ENCODE measurements at regions not wholly inside any gene's neighbourhood (a gene's known extent, or its start where the extent isn't known, plus 50 kb on each side); places are given as distances from the start of the nearest gene placed in this dataset.
"Not testable (repeated sequence)": the region's sequence is repeated elsewhere in the genome, so short reads cannot be mapped to it uniquely, and the experiment has no call there.

DNA sequence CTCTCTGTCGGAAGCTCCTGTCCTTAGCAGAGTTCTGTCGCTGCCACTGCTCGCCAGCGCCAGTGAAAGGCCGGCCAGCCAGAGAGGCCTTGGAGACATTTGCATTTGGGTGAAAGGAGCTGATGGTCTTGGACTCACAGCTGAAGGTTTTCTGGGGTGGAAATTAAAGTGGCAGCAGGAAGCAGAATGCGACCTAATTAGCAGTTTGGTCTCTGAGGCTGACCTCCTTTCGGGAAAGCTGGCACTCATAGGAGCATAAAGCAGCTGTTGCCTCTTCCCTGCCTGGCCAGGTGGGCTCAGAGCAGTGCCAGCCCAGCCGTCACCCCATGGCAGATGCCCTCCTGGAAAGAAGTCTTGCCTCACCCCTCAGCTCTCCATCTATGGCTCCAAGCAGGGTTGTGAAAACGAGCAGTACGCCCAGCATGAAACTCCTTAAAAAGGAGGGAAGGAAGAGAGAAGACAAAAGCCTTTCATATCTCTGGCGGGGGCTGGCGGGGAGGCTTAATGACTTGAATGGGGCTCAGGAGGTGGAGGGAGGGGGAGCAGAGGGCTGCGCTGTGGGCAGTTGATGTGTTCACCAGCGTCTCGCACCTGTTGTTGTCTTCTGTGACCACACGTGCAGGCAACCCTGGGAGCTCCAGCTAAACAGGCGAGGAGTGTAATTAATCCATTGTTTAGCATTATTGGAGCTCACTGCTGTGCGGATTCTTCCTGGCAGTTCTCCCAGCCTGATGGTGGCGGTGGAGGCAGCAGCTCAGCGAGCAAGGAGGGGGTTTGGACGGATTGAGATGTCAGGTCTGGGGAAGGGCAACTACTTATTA, 264.0 kb downstream of the MID1IP1 start:
- no peak overlapping the region for H3K4me3 Mint-ChIP-seq
- ATAC-seq (replicated peaks): no peak
- no peak for DNase-seq
- no peaks in the 10 kb centered on the region for H3K9me3 Mint-ChIP-seq
- H3K27me3 Mint-ChIP-seq: peaks cover 9 to 16% of the 10 kb centered on the region in 2 donors
- H3K36me3 Mint-ChIP-seq (ENCODE audit: insufficient read depth): no peaks in the 10 kb centered on the region
- no peaks in the 10 kb centered on the region for H3K4me1 Mint-ChIP-seq (ENCODE audit: low read depth in 2 of 2)
- no peak overlapping the region for H3K27ac Mint-ChIP-seq

DNA sequence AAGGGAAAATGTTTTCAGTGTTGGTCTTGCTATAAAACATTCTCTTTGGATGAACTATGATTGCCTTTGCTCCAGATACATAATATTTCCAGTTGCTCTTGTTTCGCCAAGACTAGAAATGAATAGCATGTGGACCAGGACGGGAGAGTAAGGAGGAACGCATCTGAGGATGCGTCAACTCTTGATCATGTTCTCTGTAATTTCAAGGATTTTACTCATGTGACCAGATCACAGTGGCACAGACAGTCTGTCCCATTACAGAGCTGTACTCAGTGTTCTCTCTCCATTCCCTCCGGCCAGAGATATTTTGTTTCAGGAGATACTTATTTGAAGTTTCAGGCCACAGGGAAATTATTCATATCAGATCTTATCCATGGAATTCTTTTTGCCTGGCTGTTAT, 266.6 kb downstream of the MID1IP1 start:
- no peak overlapping the region for H3K4me3 Mint-ChIP-seq
- H3K36me3 Mint-ChIP-seq (ENCODE audit: insufficient read depth): no peaks in the 10 kb centered on the region
- ATAC-seq (replicated peaks): no peak
- no peaks in the 10 kb centered on the region for H3K9me3 Mint-ChIP-seq
- H3K27me3 Mint-ChIP-seq: peaks cover 12 to 13% of the 10 kb centered on the region in 2 donors
- no peak for DNase-seq
- no peaks in the 10 kb centered on the region for H3K4me1 Mint-ChIP-seq (ENCODE audit: low read depth in 2 of 2)
- no peak overlapping the region for H3K27ac Mint-ChIP-seq

DNA sequence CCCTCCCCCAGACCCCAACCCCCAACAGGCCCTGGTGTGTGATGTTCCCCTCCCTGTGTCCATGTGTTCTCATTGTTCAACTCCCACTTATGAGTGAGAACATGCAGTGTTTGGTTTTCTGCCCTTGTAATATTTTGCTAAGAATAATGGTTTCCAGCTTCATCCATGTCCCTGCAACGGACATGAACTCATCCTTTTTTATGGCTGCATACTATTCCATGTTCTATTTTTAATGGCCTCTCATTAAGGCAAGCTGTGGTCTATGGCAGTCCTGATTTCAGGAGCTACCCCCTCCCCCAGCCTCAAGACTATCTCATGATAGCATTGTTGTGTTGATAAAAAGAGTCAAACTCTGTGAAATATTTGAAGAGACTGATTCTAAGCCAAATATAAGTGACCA, 267.4 kb downstream of the MID1IP1 start:
- DNase-seq; H3K27ac Mint-ChIP-seq; H3K4me1 Mint-ChIP-seq (ENCODE audit: low read depth in 2 of 2); H3K4me3 Mint-ChIP-seq; H3K9me3 Mint-ChIP-seq; H3K36me3 Mint-ChIP-seq (ENCODE audit: insufficient read depth); ATAC-seq (replicated peaks): not testable (repeated sequence)
- peaks cover 12 to 20% of the 10 kb centered on the region in 2 donors for H3K27me3 Mint-ChIP-seq

DNA sequence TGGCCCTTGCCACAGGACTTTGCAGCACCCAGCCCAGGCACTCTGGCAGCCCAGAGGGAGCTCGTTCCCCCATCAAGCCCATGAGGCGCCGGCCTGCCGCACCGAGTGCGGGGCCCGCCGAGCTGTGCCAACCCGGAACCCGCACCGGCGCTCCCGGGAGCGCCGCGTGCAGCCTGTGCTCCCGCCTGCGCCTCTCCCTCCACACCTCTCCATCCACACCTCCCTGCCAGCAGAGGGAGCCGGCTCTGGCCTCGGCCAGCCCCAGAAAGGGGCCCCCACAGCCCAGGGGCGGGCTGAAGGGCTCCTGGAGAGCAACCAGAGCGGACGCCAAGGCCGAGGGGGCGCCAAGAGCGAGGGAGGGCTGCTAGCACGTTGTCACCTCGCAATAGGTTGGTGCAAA, 268.8 kb downstream of the MID1IP1 start:
- DNase-seq (no peak), ATAC-seq (replicated peaks) (no peak)
- no peak overlapping the region for H3K4me3 Mint-ChIP-seq
- no peaks in the 10 kb centered on the region for H3K4me1 Mint-ChIP-seq (ENCODE audit: low read depth in 2 of 2)
- H3K27ac Mint-ChIP-seq: no peak overlapping the region
- no peaks in the 10 kb centered on the region for H3K9me3 Mint-ChIP-seq
- H3K36me3 Mint-ChIP-seq (ENCODE audit: insufficient read depth): no peaks in the 10 kb centered on the region
- H3K27me3 Mint-ChIP-seq: peaks cover 12 to 24% of the 10 kb centered on the region in 2 donors

DNA sequence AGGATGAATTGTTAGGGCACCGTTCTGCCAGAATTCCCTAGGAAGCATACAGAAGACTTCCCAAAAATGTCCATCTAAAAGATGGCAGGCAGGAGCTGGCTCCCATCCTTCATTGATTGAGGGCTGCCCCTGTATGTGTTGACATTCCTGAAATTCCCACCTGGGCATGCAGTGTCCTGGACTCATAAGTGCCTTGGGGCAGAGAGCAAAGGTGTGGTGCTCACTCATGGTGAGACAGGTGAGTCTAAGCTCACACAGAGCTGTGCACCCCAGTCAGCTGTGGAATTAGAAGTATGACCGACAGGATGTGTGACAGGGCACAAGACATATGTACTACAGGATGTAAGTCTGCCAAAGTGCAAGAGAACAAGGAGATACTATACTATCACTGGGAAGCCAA, 271.9 kb downstream of the MID1IP1 start:
- no peaks in the 10 kb centered on the region for H3K4me1 Mint-ChIP-seq (ENCODE audit: low read depth in 2 of 2)
- no peak for ATAC-seq (replicated peaks)
- no peaks in the 10 kb centered on the region for H3K36me3 Mint-ChIP-seq (ENCODE audit: insufficient read depth)
- H3K4me3 Mint-ChIP-seq: no peak overlapping the region
- H3K27ac Mint-ChIP-seq: no peak overlapping the region
- H3K9me3 Mint-ChIP-seq: no peaks in the 10 kb centered on the region
- H3K27me3 Mint-ChIP-seq: peaks cover 12 to 29% of the 10 kb centered on the region in 2 donors
- DNase-seq: no peak

GRCh38 chrX:39096599-39096998, 295.3 kb downstream of the MID1IP1 start:
- peaks cover 0 to 9% of the 10 kb centered on the region in 2 donors for H3K27me3 Mint-ChIP-seq
- no peak overlapping the region for H3K4me3 Mint-ChIP-seq
- no peaks in the 10 kb centered on the region for H3K36me3 Mint-ChIP-seq (ENCODE audit: insufficient read depth)
- DNase-seq (no peak), ATAC-seq (replicated peaks) (no peak)
- no peaks in the 10 kb centered on the region for H3K4me1 Mint-ChIP-seq (ENCODE audit: low read depth in 2 of 2)
- H3K27ac Mint-ChIP-seq: no peak overlapping the region
- no peaks in the 10 kb centered on the region for H3K9me3 Mint-ChIP-seq

- Mint-ChIP-seq H3K9me3 (no peaks in the 10 kb centered on the region), H3K36me3 (ENCODE audit: insufficient read depth) (no peaks in the 10 kb centered on the region), H3K4me3 (no peak overlapping the region), H3K27me3 (peaks cover 0 to 15% of the 10 kb centered on the region in 2 donors), H3K4me1 (ENCODE audit: low read depth in 2 of 2) (no peaks in the 10 kb centered on the region), H3K27ac (no peak overlapping the region)
- DNase-seq: no peak
- no peak for ATAC-seq (replicated peaks)
These were observed 303.5 kb downstream of the MID1IP1 start for GRCh38 chrX:39104745-39105144.

- Mint-ChIP-seq H3K36me3 (ENCODE audit: insufficient read depth) (no peaks in the 10 kb centered on the region), H3K27me3 (peaks cover 0 to 12% of the 10 kb centered on the region in 2 donors), H3K9me3 (no peaks in the 10 kb centered on the region), H3K4me3 (no peak overlapping the region), H3K4me1 (ENCODE audit: low read depth in 2 of 2) (no peaks in the 10 kb centered on the region), H3K27ac (no peak overlapping the region)
- ATAC-seq (replicated peaks) (no peak), DNase-seq (no peak)
These were observed 310.9 kb downstream of the MID1IP1 start for GRCh38 chrX:39112143-39112542.

- Mint-ChIP-seq H3K4me3 (no peak overlapping the region), H3K27ac (no peak overlapping the region), H3K36me3 (ENCODE audit: insufficient read depth) (no peaks in the 10 kb centered on the region), H3K9me3 (no peaks in the 10 kb centered on the region), H3K4me1 (ENCODE audit: low read depth in 2 of 2) (no peaks in the 10 kb centered on the region), H3K27me3 (peaks cover 18 to 27% of the 10 kb centered on the region in 2 donors)
- DNase-seq (no peak), ATAC-seq (replicated peaks) (no peak)
These were observed 313.9 kb downstream of the MID1IP1 start for GRCh38 chrX:39115166-39115565.

DNA sequence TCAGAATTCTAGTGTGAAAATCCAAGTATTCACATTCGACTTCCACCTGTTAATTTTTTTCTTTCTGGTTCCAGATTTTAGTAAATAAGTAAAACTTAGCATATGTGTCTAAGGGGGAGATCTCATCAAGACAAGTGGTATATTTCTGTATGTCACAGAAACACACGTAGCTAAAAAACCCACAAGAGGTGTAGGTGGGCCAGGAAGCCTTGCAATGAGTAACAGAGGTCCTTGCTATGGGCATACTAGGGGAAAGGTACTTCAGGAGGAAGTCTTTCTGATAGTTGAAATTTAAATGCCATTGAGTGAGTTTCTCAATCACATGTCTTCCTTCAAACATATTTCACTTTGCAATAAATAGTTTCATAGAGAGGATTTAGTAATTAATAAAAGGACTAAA, 315.8 kb downstream of the MID1IP1 start:
- no peaks in the 10 kb centered on the region for H3K36me3 Mint-ChIP-seq (ENCODE audit: insufficient read depth)
- no peak for ATAC-seq (replicated peaks)
- H3K4me1 Mint-ChIP-seq (ENCODE audit: low read depth in 2 of 2): no peaks in the 10 kb centered on the region
- no peak overlapping the region for H3K4me3 Mint-ChIP-seq
- DNase-seq: no peak
- H3K27ac Mint-ChIP-seq: no peak overlapping the region
- H3K27me3 Mint-ChIP-seq: peaks cover 21 to 29% of the 10 kb centered on the region in 2 donors
- no peaks in the 10 kb centered on the region for H3K9me3 Mint-ChIP-seq

DNA sequence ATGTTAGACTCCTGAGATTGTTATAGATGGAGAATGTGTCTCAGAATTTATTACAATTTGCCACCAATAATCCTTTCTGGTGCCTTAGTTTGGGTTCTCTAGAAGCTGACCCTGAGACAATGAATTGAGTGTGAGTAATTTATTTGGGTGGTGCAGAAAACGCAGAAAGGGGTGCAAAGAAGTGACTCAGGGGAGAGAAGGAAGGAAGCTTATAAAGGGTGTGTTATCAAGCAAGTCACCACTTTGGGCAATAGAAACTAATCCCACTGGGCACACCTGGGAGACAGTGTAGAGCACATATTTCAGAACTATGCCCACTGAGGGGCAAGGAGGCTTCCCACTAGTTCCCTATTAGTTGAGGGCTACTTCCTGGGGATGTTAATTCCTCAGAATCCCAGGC, 320.6 kb downstream of the MID1IP1 start:
- no peaks in the 10 kb centered on the region for H3K4me1 Mint-ChIP-seq (ENCODE audit: low read depth in 2 of 2)
- DNase-seq: no peak
- no peak for ATAC-seq (replicated peaks)
- no peaks in the 10 kb centered on the region for H3K9me3 Mint-ChIP-seq
- no peak overlapping the region for H3K4me3 Mint-ChIP-seq
- H3K27me3 Mint-ChIP-seq: peaks cover 30 to 36% of the 10 kb centered on the region in 2 donors
- no peak overlapping the region for H3K27ac Mint-ChIP-seq
- H3K36me3 Mint-ChIP-seq (ENCODE audit: insufficient read depth): no peaks in the 10 kb centered on the region

GRCh38 chrX:39125834-39126233, 324.6 kb downstream of the MID1IP1 start:
- ATAC-seq (replicated peaks) (no peak), DNase-seq (no peak)
- no peaks in the 10 kb centered on the region for H3K4me1 Mint-ChIP-seq (ENCODE audit: low read depth in 2 of 2)
- H3K27ac Mint-ChIP-seq: no peak overlapping the region
- peaks cover 9 to 10% of the 10 kb centered on the region in 2 donors for H3K27me3 Mint-ChIP-seq
- H3K4me3 Mint-ChIP-seq: no peak overlapping the region
- no peaks in the 10 kb centered on the region for H3K9me3 Mint-ChIP-seq
- no peaks in the 10 kb centered on the region for H3K36me3 Mint-ChIP-seq (ENCODE audit: insufficient read depth)

DNA sequence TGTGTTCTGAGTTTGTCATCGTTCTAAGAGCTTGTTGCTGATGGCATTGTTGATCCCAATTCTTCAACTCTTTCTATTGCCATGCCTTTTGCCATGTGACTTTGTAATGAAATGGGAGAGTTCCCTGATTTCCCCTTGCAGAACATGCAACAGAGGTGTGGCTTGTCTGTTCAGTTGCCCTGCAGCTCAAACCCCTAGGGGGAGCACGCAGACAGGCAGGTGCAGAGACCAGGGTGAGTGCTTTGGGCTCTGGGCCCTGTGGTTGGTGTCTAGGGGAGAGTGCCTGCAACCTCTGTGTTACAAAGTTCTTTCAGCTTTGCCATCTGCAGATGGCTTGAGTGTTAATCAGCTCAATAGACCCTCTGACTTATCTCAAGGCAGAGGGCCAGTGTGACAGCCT, 332.7 kb downstream of the MID1IP1 start:
- no peaks in the 10 kb centered on the region for H3K4me1 Mint-ChIP-seq (ENCODE audit: low read depth in 2 of 2)
- no peak for DNase-seq
- H3K27ac Mint-ChIP-seq: no peak overlapping the region
- no peaks in the 10 kb centered on the region for H3K9me3 Mint-ChIP-seq
- no peak overlapping the region for H3K4me3 Mint-ChIP-seq
- no peaks in the 10 kb centered on the region for H3K36me3 Mint-ChIP-seq (ENCODE audit: insufficient read depth)
- ATAC-seq (replicated peaks): no peak
- no peaks in the 10 kb centered on the region for H3K27me3 Mint-ChIP-seq

- ATAC-seq (replicated peaks): no peak
- no peaks in the 10 kb centered on the region for H3K9me3 Mint-ChIP-seq
- no peaks in the 10 kb centered on the region for H3K36me3 Mint-ChIP-seq (ENCODE audit: insufficient read depth)
- H3K4me1 Mint-ChIP-seq (ENCODE audit: low read depth in 2 of 2): no peaks in the 10 kb centered on the region
- no peak overlapping the region for H3K27ac Mint-ChIP-seq
- no peak overlapping the region for H3K4me3 Mint-ChIP-seq
- peaks cover 5 to 8% of the 10 kb centered on the region in 2 donors for H3K27me3 Mint-ChIP-seq
- DNase-seq: no peak
These were observed 336.2 kb downstream of the MID1IP1 start for GRCh38 chrX:39137363-39137954.
